CD14-positive monocyte (primary cell): ENCODE measurements at regions not wholly inside any gene's neighbourhood (a gene's known extent, or its start where the extent isn't known, plus 50 kb on each side); places are given as distances from the start of the nearest gene placed in this dataset.

Experiments
- DNase-seq, 3 donors: peaks; one replicate each; pipeline ENCODE4 v3.0.0-alpha.2; 2011 to 2022
- H2AFZ ChIP-seq: 2 replicates; pipeline ENCODE4 v1.6.0; 2012; ENCODE audit warnings: mild to moderate bottlenecking, low read depth, low read length, inconsistent platforms; ENCODE audit not compliant: insufficient read depth, poor library complexity, severe bottlenecking
- H3K27ac ChIP-seq, 2 donors: 1 replicate in 1 of 2; 2 replicates in 1 of 2; pipeline ENCODE4 v1.5.1; 2012 to 2013; ENCODE audit warnings: low read length in 2 of 2, control low read depth in 1 of 2, inconsistent platforms in 1 of 2, low read depth in 1 of 2, mild to moderate bottlenecking in 1 of 2
- H3K27me3 ChIP-seq, 2 donors: one replicate each; pipeline versions ENCODE4 v1.6.0 to v1.6.1; 2011 to 2013; ENCODE audit warnings: low read length in 2 of 2; ENCODE audit not compliant: control insufficient read depth in 2 of 2, insufficient read depth in 2 of 2
- H3K36me3 ChIP-seq, 2 donors: replicated peaks in 1 of 2; 1 replicate in 1 of 2; 2 replicates in 1 of 2; pipeline versions ENCODE4 v1.5.1 to v1.6.1; 2012 to 2013; ENCODE audit warnings: low read length in 2 of 2, control low read depth in 1 of 2, inconsistent platforms in 1 of 2, mild to moderate bottlenecking in 1 of 2; ENCODE audit not compliant: insufficient read depth in 2 of 2, control insufficient read depth in 1 of 2
- H3K4me1 ChIP-seq, 2 donors: 1 replicate in 1 of 2; 2 replicates in 1 of 2; pipeline versions ENCODE4 v1.5.1 to v1.6.1; 2012 to 2013; ENCODE audit warnings: low read length in 2 of 2, control low read depth in 1 of 2, inconsistent platforms in 1 of 2, mild to moderate bottlenecking in 1 of 2, moderate library complexity in 1 of 2; ENCODE audit not compliant: insufficient read depth in 2 of 2, control insufficient read depth in 1 of 2
- H3K4me2 ChIP-seq: replicated peaks from 2 replicates; pipeline ENCODE3; 2012; ENCODE audit warnings: low read length, moderate library complexity, mild to moderate bottlenecking; ENCODE audit not compliant: poor library complexity, severe bottlenecking; ENCODE audit errors: extremely low read depth
- H3K4me3 ChIP-seq, 3 experiments: fragments of 200-600 bp in 1 of 3; sonication (generic) in 1 of 3; replicated peaks in 1 of 3; 1 replicate in 2 of 3; 2 replicates in 1 of 3; pipeline ENCODE4 v1.5.1; 2011 to 2013; ENCODE audit warnings: low read length in 3 of 3, mild to moderate bottlenecking in 3 of 3, control low read depth in 2 of 3, low read depth in 2 of 3, inconsistent platforms in 1 of 3, moderate library complexity in 1 of 3
- H3K79me2 ChIP-seq: 2 replicates; pipeline ENCODE4 v1.6.0; 2012; ENCODE audit warnings: mild to moderate bottlenecking, control low read depth, inconsistent platforms, low read length, moderate library complexity; ENCODE audit not compliant: insufficient read depth
- H3K9ac ChIP-seq: 2 replicates; pipeline ENCODE4 v1.6.0; 2017; ENCODE audit warnings: low read length, mild to moderate bottlenecking; ENCODE audit not compliant: insufficient read depth, poor library complexity, severe bottlenecking
- H3K9me3 ChIP-seq, 2 donors: replicated peaks in 1 of 2; 1 replicate in 1 of 2; 2 replicates in 1 of 2; pipeline versions ENCODE4 v1.5.1 to v1.6.1; 2012 to 2013; ENCODE audit warnings: low read length in 2 of 2, control low read depth in 1 of 2; ENCODE audit not compliant: control insufficient read depth in 1 of 2, insufficient read depth in 1 of 2
- H4K20me1 ChIP-seq: 2 replicates; pipeline ENCODE4 v1.6.0; 2012; ENCODE audit warnings: mild to moderate bottlenecking, low read length, control low read depth, moderate library complexity; ENCODE audit not compliant: insufficient read depth
- H3K27ac Mint-ChIP-seq, 7 donors: one replicate each; pipeline ENCODE4 v1.8.0; 2020; ENCODE audit warnings: mild to moderate bottlenecking in 7 of 7, mixed read lengths in 7 of 7, moderate library complexity in 6 of 7, inconsistent platforms in 2 of 7
- H3K27me3 Mint-ChIP-seq, 3 donors: one replicate each; pipeline ENCODE4 v1.8.0; 2021 to 2022; ENCODE audit warnings: low read depth in 3 of 3, mild to moderate bottlenecking in 3 of 3, mixed read lengths in 3 of 3, moderate library complexity in 3 of 3, inconsistent platforms in 1 of 3
- H3K36me3 Mint-ChIP-seq, 2 donors: one replicate each; pipeline ENCODE4 v1.8.0; 2020; ENCODE audit warnings: mixed read lengths in 2 of 2, inconsistent platforms in 1 of 2, mild to moderate bottlenecking in 1 of 2
- H3K4me1 Mint-ChIP-seq: one replicate; pipeline ENCODE4 v1.8.0; 2020; ENCODE audit warnings: mild to moderate bottlenecking, mixed read lengths
- H3K4me3 Mint-ChIP-seq, 2 donors: one replicate each; pipeline ENCODE4 v1.8.0; 2020; ENCODE audit warnings: mild to moderate bottlenecking in 2 of 2, mixed read lengths in 2 of 2, moderate library complexity in 1 of 2
- H3K9me3 Mint-ChIP-seq, 7 donors: one replicate each; pipeline ENCODE4 v1.8.0; 2020 to 2022; ENCODE audit warnings: mixed read lengths in 7 of 7, mild to moderate bottlenecking in 6 of 7, moderate library complexity in 6 of 7, inconsistent platforms in 2 of 7
- CTCF ChIP-seq: fragments of 200-600 bp; IDR thresholded peaks from one replicate; pipeline ENCODE4 v1.8.0; 2022; ENCODE audit warnings: antibody characterized with exemption, mild to moderate bottlenecking
- WGBS: methylation state at CpG from one replicate; pipeline ENCODE4 v1.1.5; 2013; ENCODE audit warnings: missing lambda C conversion rate; ENCODE audit not compliant: insufficient coverage; 5-methylcytosine and 5-hydroxymethylcytosine counted together
- intact Hi-C, 2 donors: fragments of 100-400 bp; cut with micrococcal nuclease; formaldehyde crosslinking; loops; one replicate each; pipeline versions ENCODE4 v1.15.0 to v1.15.1; 2023

GRCh38 chr14:71588028-71588427 is 344.2 kb upstream of the RGS6 start:
- Histone ChIP-seq H3K36me3 (peaks cover 0 to 10% of the 10 kb centered on the region in 2 donors), H3K9ac (no peak overlapping the region), H3K27me3 (no peaks in the 10 kb centered on the region), H3K4me1 (peaks cover 33 to 50% of the 10 kb centered on the region in 2 donors), H3K79me2 (no peaks in the 10 kb centered on the region), H4K20me1 (peaks cover 68% of the 10 kb centered on the region), H3K27ac (no peak overlapping the region), H3K4me2 (no peak overlapping the region), H3K4me3 (no peak overlapping the region), H2AFZ (no peak overlapping the region), H3K9me3 (no peaks in the 10 kb centered on the region)
- DNase-seq: no peak
- H3K4me3 Mint-ChIP-seq: no peak overlapping the region
- H3K27ac Mint-ChIP-seq: no peak overlapping the region
- intact Hi-C loops: no loop called here
- peaks cover 52% of the 10 kb centered on the region for H3K4me1 Mint-ChIP-seq
- peaks cover 0 to 2% (median 0%) of the 10 kb centered on the region in 7 donors for H3K9me3 Mint-ChIP-seq
- peaks cover 15 to 33% of the 10 kb centered on the region in 2 donors for H3K36me3 Mint-ChIP-seq
- peaks cover 0 to 12% (median 2%) of the 10 kb centered on the region in 3 donors for H3K27me3 Mint-ChIP-seq
- TF ChIP-seq CTCF: no peak
- 49% methylated on average over 2 of the region's 9 CpGs for WGBS

GRCh38 chr14:71588576-71589215 is 343.5 kb upstream of the RGS6 start:
- Mint-ChIP-seq H3K4me1 (peaks cover 45% of the 10 kb centered on the region), H3K9me3 (peaks cover 0 to 2% (median 0%) of the 10 kb centered on the region in 7 donors), H3K27ac (peak overlapping the region in 1 of 7 donors; percentile 25), H3K27me3 (peaks cover 0 to 12% (median 2%) of the 10 kb centered on the region in 3 donors), H3K36me3 (peaks cover 20 to 35% of the 10 kb centered on the region in 2 donors), H3K4me3 (peak overlapping the region in 1 of 2 donors; percentile 16)
- H3K4me2 ChIP-seq: no peak overlapping the region
- peaks cover 28 to 43% of the 10 kb centered on the region in 2 donors for H3K4me1 ChIP-seq
- H3K36me3 ChIP-seq: peaks cover 0 to 13% of the 10 kb centered on the region in 2 donors
- H3K79me2 ChIP-seq: no peaks in the 10 kb centered on the region
- no peak for DNase-seq
- no peak overlapping the region for H3K4me3 ChIP-seq
- no peaks in the 10 kb centered on the region for H3K9me3 ChIP-seq
- H4K20me1 ChIP-seq: peaks cover 73% of the 10 kb centered on the region
- H3K9ac ChIP-seq: no peak overlapping the region
- no peak for TF ChIP-seq CTCF
- H3K27ac ChIP-seq: no peak overlapping the region
- WGBS: 79% methylated on average over 6 of the region's 10 CpGs
- intact Hi-C loops: no loop called here
- H2AFZ ChIP-seq: no peak overlapping the region
- H3K27me3 ChIP-seq: no peaks in the 10 kb centered on the region
